Spleen (tissue), 7 donors: ENCODE measurements at regions not wholly inside any gene's neighbourhood (a gene's known extent, or its start where the extent isn't known, plus 50 kb on each side); places are given as distances from the start of the nearest gene placed in this dataset.

Source experiments
- CTCF ChIP-seq, 11 experiments: fragments of 200-600 bp in 7 of 11; fragments of 450-650 bp in 4 of 11; sonication (generic) in 4 of 11; IDR thresholded peaks in 8 of 11; conservative IDR thresholded peaks in 3 of 11; 1 replicate in 7 of 11; 2 replicates in 4 of 11; pipeline versions ENCODE4 v1.4.0 to v1.8.0; 2016 to 2021; ENCODE audit warnings: antibody characterized with exemption in 11 of 11, inconsistent platforms in 4 of 11, mild to moderate bottlenecking in 1 of 11
- POLR2A ChIP-seq, 3 donors: fragments of 450-650 bp; IDR thresholded peaks; one replicate each; pipeline ENCODE4 v1.5.1; 2017; ENCODE audit warnings: antibody characterized with exemption in 3 of 3, mild to moderate bottlenecking in 1 of 3
- POLR2AphosphoS5 ChIP-seq, 3 donors: sonication (generic); formaldehyde crosslinking; IDR thresholded peaks; one replicate each; pipeline ENCODE4 v1.5.1; 2017; ENCODE audit warnings: antibody characterized with exemption in 3 of 3
- donor health status: DM: no; HTN: no; CAD: no; lungs with moderate emphysema.
- donor health status: DM: no; HTN: no; CAD: no.
- donor health status: DM: no; HTN: no; CAD: no.

- TF ChIP-seq CTCF (IDR thresholded peaks at IDR 0.05 in 8 of 11, conservative IDR thresholded peaks at IDR 0.05 in 3 of 11): no peak
- no peak for TF ChIP-seq POLR2A (IDR thresholded peaks at IDR 0.05)
- no peak for TF ChIP-seq POLR2AphosphoS5 (IDR thresholded peaks at IDR 0.05)
These were observed 167.0 kb downstream of the ERMARD start for GRCh38 chr6:169918239-169918953.
